IMR-90 (cell line): ENCODE measurements at regions not wholly inside any gene's neighbourhood (a gene's known extent, or its start where the extent isn't known, plus 50 kb on each side); places are given as distances from the start of the nearest gene placed in this dataset.

Source experiments
- ATAC-seq: fragments of 200-7000 bp; cut with Tn5 transposase; 2 replicates; pipeline ENCODE4 v1.9.1; 2020; ENCODE audit warnings: low read depth, mild to moderate bottlenecking, moderate library complexity
- BruUV-seq: library from RNA; stranded (reverse); fragments of 400-500 nt; replicated peaks from 2 replicates; lab custom pipeline; 2021; lab: Mats Ljungman, UMichigan
- CTCF ChIA-PET: fragments of 300-600 bp; formaldehyde crosslinking; extraction: SDS; loops from one replicate; lab custom pipeline; 2021; ENCODE audit warnings: antibody characterized with exemption; lab: Yijun Ruan, JAX
- POLR2A ChIA-PET: fragments of 300-600 bp; sonication (Branson Sonifier 250); formaldehyde crosslinking; loops from one replicate; lab custom pipeline; 2022; ENCODE audit warnings: antibody characterized with exemption; ENCODE audit not compliant: unreplicated experiment; lab: Charles Lee
- DNase-seq: peaks from one replicate; pipeline ENCODE4 v3.0.0; 2013
- H2AFZ ChIP-seq: replicated peaks from 2 replicates; pipeline ENCODE3; 2013; ENCODE audit warnings: low read length, mild to moderate bottlenecking; ENCODE audit not compliant: poor library complexity
- H2AK5ac ChIP-seq: 2 replicates; pipeline ENCODE4 v1.6.1; 2013; ENCODE audit warnings: low read depth, low read length, inconsistent platforms
- H2AK9ac ChIP-seq: replicated peaks from 2 replicates; pipeline ENCODE3; 2013; ENCODE audit warnings: mild to moderate bottlenecking, low read depth, low read length, moderate library complexity; ENCODE audit not compliant: poor library complexity
- H2BK120ac ChIP-seq: 2 replicates; pipeline ENCODE4 v1.6.1; 2013; ENCODE audit warnings: low read depth, low read length, inconsistent platforms
- H2BK15ac ChIP-seq: 3 replicates; pipeline ENCODE4 v1.6.1; 2013; ENCODE audit warnings: low read depth, low read length, inconsistent platforms
- H2BK20ac ChIP-seq: 2 replicates; pipeline ENCODE4 v1.6.1; 2013; ENCODE audit warnings: low read depth, mild to moderate bottlenecking, inconsistent platforms, low read length, moderate library complexity
- H2BK5ac ChIP-seq: 2 replicates; pipeline ENCODE4 v1.6.1; 2013; ENCODE audit warnings: mild to moderate bottlenecking, low read depth, low read length, inconsistent platforms; ENCODE audit not compliant: poor library complexity, severe bottlenecking
- H3K14ac ChIP-seq: replicated peaks from 2 replicates; pipeline ENCODE4 v1.6.1; 2013; ENCODE audit warnings: low read depth, low read length, inconsistent platforms
- H3K18ac ChIP-seq: 2 replicates; pipeline ENCODE4 v1.6.1; 2013; ENCODE audit warnings: low read depth, low read length, control low read depth
- H3K23ac ChIP-seq: 2 replicates; pipeline ENCODE4 v1.6.1; 2013; ENCODE audit warnings: low read depth, low read length, inconsistent platforms
- H3K27ac ChIP-seq: 2 replicates; pipeline ENCODE4 v1.5.1; 2013; ENCODE audit warnings: mild to moderate bottlenecking, control low read depth, low read length; ENCODE audit not compliant: insufficient read depth
- H3K27me3 ChIP-seq: 2 replicates; pipeline ENCODE4 v1.6.1; 2013; ENCODE audit warnings: low read length; ENCODE audit not compliant: control insufficient read depth, insufficient read depth
- H3K36me3 ChIP-seq: 2 replicates; pipeline ENCODE4 v1.6.1; 2013; ENCODE audit warnings: low read length, mixed read lengths; ENCODE audit not compliant: control insufficient read depth, insufficient read depth
- H3K4ac ChIP-seq: 2 replicates; pipeline ENCODE4 v1.6.1; 2013; ENCODE audit warnings: low read depth, low read length, inconsistent platforms
- H3K4me1 ChIP-seq: 2 replicates; pipeline ENCODE4 v1.6.1; 2013; ENCODE audit warnings: low read length, mixed read lengths; ENCODE audit not compliant: control insufficient read depth, insufficient read depth
- H3K4me2 ChIP-seq: 2 replicates; pipeline ENCODE4 v1.6.1; 2013; ENCODE audit warnings: low read depth, mild to moderate bottlenecking, control low read depth, low read length, moderate library complexity
- H3K4me3 ChIP-seq: 2 replicates; pipeline ENCODE4 v1.5.1; 2013; ENCODE audit warnings: low read depth, mild to moderate bottlenecking, control low read depth, low read length, moderate library complexity; ENCODE audit not compliant: insufficient read depth
- H3K56ac ChIP-seq: 2 replicates; pipeline ENCODE4 v1.6.1; 2013; ENCODE audit warnings: low read length, inconsistent platforms; ENCODE audit not compliant: insufficient read depth; ENCODE audit errors: extremely low read depth
- H3K79me1 ChIP-seq, 2 experiments: 2 replicates each; pipeline ENCODE4 v1.6.1; 2013; ENCODE audit warnings: low read length in 2 of 2, inconsistent platforms in 1 of 2, low read depth in 1 of 2
- H3K9ac ChIP-seq: 2 replicates; pipeline ENCODE4 v1.6.1; 2013; ENCODE audit warnings: low read depth, low read length, control low read depth
- H3K9me1 ChIP-seq: 2 replicates; pipeline ENCODE4 v1.6.1; 2013; ENCODE audit warnings: low read length, inconsistent platforms; ENCODE audit not compliant: insufficient read depth
- H3K9me3 ChIP-seq: 2 replicates; pipeline ENCODE4 v1.6.1; 2013; ENCODE audit warnings: low read length; ENCODE audit not compliant: control insufficient read depth, insufficient read depth
- H4K20me1 ChIP-seq: 2 replicates; pipeline ENCODE4 v1.6.1; 2013; ENCODE audit warnings: low read length, inconsistent platforms; ENCODE audit not compliant: insufficient read depth
- H4K5ac ChIP-seq: 2 replicates; pipeline ENCODE4 v1.6.1; 2013; ENCODE audit warnings: mild to moderate bottlenecking, low read depth, low read length, control low read depth
- H4K8ac ChIP-seq, 2 experiments: 2 replicates each; pipeline ENCODE4 v1.6.1; 2013; ENCODE audit warnings: low read depth in 2 of 2, low read length in 2 of 2, control low read depth in 1 of 2, inconsistent platforms in 1 of 2
- H4K91ac ChIP-seq: 2 replicates; pipeline ENCODE4 v1.6.1; 2013; ENCODE audit warnings: low read depth, low read length, inconsistent platforms; ENCODE audit not compliant: insufficient read depth
- SMC3 ChIP-seq: fragments of 150-350 bp; IDR thresholded peaks from 2 replicates; pipeline ENCODE4 v1.6.1; 2016; ENCODE audit warnings: low read depth, mild to moderate bottlenecking, antibody characterized with exemption, low read length, moderate library complexity
- whole genome bisulfite sequencing, 2 experiments: methylation state at CpG; one replicate each; pipeline versions ENCODE4 v1.1.5 to v1.1.7; 2013; ENCODE audit warnings: missing lambda C conversion rate in 2 of 2; ENCODE audit not compliant: insufficient read length in 1 of 2; ENCODE audit errors: extremely low coverage in 2 of 2; 5-methylcytosine and 5-hydroxymethylcytosine counted together
- dilution Hi-C: fragments of 300-500 bp; cut with HindIII; formaldehyde crosslinking; loops from one replicate; pipeline ENCODE4 v1.14.3; 2018; ENCODE audit warnings: low sequenced_read_pairs; ENCODE audit not compliant: unreplicated experiment
- in situ Hi-C: fragments of 300-500 bp; cut with MboI; formaldehyde crosslinking; loops from 3 replicates; pipeline ENCODE4 v1.14.3; 2019; ENCODE audit warnings: low sequenced_read_pairs, inconsistent platforms, mixed read lengths
- intact Hi-C: fragments of 100-400 bp; cut with micrococcal nuclease; formaldehyde crosslinking; loops from 2 replicates; pipeline ENCODE4 v1.10.0; 2022
- TF ChIP-seq, protein P1 (sequence below): conservative IDR thresholded peaks from 2 replicates; pipeline ENCODE4 v1.5.1; 2012; ENCODE audit warnings: mild to moderate bottlenecking, low read depth, low read length, improper control_type of control experiment

DNA sequence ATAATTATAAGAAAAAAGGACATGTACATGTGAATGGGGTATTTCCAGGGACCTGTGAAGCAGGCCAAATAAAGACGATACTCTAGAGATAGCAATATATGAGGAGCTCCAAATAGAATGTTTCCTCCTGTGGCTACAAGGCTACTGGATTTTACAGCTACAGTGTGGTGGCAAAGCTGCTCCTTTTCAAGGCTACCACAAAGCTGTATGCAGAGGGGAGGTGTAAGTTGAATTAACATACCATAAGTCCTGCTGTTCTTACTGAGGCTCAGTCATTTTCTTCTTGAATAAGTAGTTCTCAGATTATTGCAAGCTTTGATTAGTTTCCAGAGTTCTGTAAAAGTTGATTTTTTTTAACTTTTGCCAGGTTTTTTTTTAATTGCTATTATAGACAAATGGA is 1184.6 kb upstream of the EPHA6 start:
- no peaks in the 10 kb centered on the region for H3K9me1 ChIP-seq
- no peak overlapping the region for H3K4me2 ChIP-seq
- ChIA-PET POLR2A (no interaction called here), CTCF (no interaction called here)
- H2AFZ ChIP-seq, result no peak overlapping the region
- H3K4me1 ChIP-seq, result no peaks in the 10 kb centered on the region
- H2BK20ac ChIP-seq, result no peak overlapping the region
- H2AK9ac ChIP-seq, result no peak overlapping the region
- H2BK120ac ChIP-seq, result no peak overlapping the region
- no peak overlapping the region for H3K27ac ChIP-seq
- intact Hi-C loops, result no loop called here
- in situ Hi-C loops, result no loop called here
- H3K9me3 ChIP-seq, result no peaks in the 10 kb centered on the region
- H4K8ac ChIP-seq, result no peak overlapping the region
- H3K4ac ChIP-seq, result no peak overlapping the region
- TF ChIP-seq SMC3, result no peak
- TF ChIP-seq, protein P1, sequence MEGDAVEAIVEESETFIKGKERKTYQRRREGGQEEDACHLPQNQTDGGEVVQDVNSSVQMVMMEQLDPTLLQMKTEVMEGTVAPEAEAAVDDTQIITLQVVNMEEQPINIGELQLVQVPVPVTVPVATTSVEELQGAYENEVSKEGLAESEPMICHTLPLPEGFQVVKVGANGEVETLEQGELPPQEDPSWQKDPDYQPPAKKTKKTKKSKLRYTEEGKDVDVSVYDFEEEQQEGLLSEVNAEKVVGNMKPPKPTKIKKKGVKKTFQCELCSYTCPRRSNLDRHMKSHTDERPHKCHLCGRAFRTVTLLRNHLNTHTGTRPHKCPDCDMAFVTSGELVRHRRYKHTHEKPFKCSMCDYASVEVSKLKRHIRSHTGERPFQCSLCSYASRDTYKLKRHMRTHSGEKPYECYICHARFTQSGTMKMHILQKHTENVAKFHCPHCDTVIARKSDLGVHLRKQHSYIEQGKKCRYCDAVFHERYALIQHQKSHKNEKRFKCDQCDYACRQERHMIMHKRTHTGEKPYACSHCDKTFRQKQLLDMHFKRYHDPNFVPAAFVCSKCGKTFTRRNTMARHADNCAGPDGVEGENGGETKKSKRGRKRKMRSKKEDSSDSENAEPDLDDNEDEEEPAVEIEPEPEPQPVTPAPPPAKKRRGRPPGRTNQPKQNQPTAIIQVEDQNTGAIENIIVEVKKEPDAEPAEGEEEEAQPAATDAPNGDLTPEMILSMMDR, result no peak
- WGBS, 2 experiments, result 29% methylated on average over 1 of the region's 1 CpG; no CpG with 5 or more reads in 1 of the 2 experiments
- H2BK15ac ChIP-seq, result no peak overlapping the region
- no peaks in the 10 kb centered on the region for H4K20me1 ChIP-seq
- no peak overlapping the region for H3K23ac ChIP-seq
- ATAC-seq (no peak), DNase-seq (no peak)
- H3K9ac ChIP-seq, result no peak overlapping the region
- H4K91ac ChIP-seq, result no peak overlapping the region
- no peak overlapping the region for H2BK5ac ChIP-seq
- no peak overlapping the region for H2AK5ac ChIP-seq
- BruUV-seq, result no TSS peak
- H3K4me3 ChIP-seq, result no peak overlapping the region
- H3K18ac ChIP-seq, result no peak overlapping the region
- H3K79me1 ChIP-seq, result no peaks in the 10 kb centered on the region
- dilution Hi-C loops, result no loop called here
- no peak overlapping the region for H3K56ac ChIP-seq
- no peaks in the 10 kb centered on the region for H3K36me3 ChIP-seq
- no peaks in the 10 kb centered on the region for H3K27me3 ChIP-seq
- no peak overlapping the region for H3K14ac ChIP-seq
- H4K5ac ChIP-seq, result no peak overlapping the region
